Osteoblast (primary cell): ENCODE measurements at regions not wholly inside any gene's neighbourhood (a gene's known extent, or its start where the extent isn't known, plus 50 kb on each side); places are given as distances from the start of the nearest gene placed in this dataset.

Experiments used
- DNase-seq: peaks from one replicate; pipeline ENCODE4 v3.0.0; 2011; ENCODE audit warnings: low spot score, mixed read lengths; ENCODE audit not compliant: insufficient read length; ENCODE audit errors: missing footprints
- H2AFZ ChIP-seq: 2 replicates; pipeline ENCODE4 v1.6.0; 2011; ENCODE audit warnings: mild to moderate bottlenecking, low read length
- H3K27ac ChIP-seq: 2 replicates; pipeline ENCODE4 v1.5.1; 2011; ENCODE audit warnings: mild to moderate bottlenecking, low read depth, low read length, moderate library complexity
- H3K27me3 ChIP-seq: 2 replicates; pipeline ENCODE4 v1.6.0; 2012; ENCODE audit warnings: mild to moderate bottlenecking, control low read depth, inconsistent platforms, low read length, moderate library complexity; ENCODE audit not compliant: insufficient read depth
- H3K36me3 ChIP-seq: 2 replicates; pipeline ENCODE4 v1.5.1; 2011; ENCODE audit warnings: mild to moderate bottlenecking, low read length, control low read depth, moderate library complexity; ENCODE audit not compliant: insufficient read depth
- H3K4me1 ChIP-seq: 2 replicates; pipeline ENCODE4 v1.5.1; 2011; ENCODE audit warnings: mild to moderate bottlenecking, low read length, control low read depth, moderate library complexity; ENCODE audit not compliant: insufficient read depth
- H3K4me2 ChIP-seq: 2 replicates; pipeline ENCODE4 v1.6.0; 2011; ENCODE audit warnings: mild to moderate bottlenecking, low read length; ENCODE audit not compliant: insufficient read depth
- H3K4me3 ChIP-seq: fragments of 200-600 bp; sonication (generic); 3 replicates; pipeline ENCODE4 v1.5.1; 2012; ENCODE audit warnings: mild to moderate bottlenecking, low read length, inconsistent platforms; ENCODE audit not compliant: insufficient read depth
- H3K79me2 ChIP-seq: 2 replicates; pipeline ENCODE4 v1.6.0; 2012; ENCODE audit warnings: mild to moderate bottlenecking, low read length, control low read depth, inconsistent platforms; ENCODE audit not compliant: insufficient read depth
- H3K9me3 ChIP-seq: 2 replicates; pipeline ENCODE4 v1.5.1; 2011; ENCODE audit warnings: low read depth, low read length, control low read depth
- H4K20me1 ChIP-seq: 2 replicates; pipeline ENCODE4 v1.6.0; 2012; ENCODE audit warnings: mild to moderate bottlenecking, low read length, control low read depth; ENCODE audit not compliant: insufficient read depth
- TF ChIP-seq, protein P1 (sequence below): IDR thresholded peaks from 2 replicates; pipeline ENCODE4 v1.5.1; 2011; ENCODE audit warnings: mild to moderate bottlenecking, low read depth, low read length, moderate library complexity; ENCODE audit errors: extremely low read depth

DNA sequence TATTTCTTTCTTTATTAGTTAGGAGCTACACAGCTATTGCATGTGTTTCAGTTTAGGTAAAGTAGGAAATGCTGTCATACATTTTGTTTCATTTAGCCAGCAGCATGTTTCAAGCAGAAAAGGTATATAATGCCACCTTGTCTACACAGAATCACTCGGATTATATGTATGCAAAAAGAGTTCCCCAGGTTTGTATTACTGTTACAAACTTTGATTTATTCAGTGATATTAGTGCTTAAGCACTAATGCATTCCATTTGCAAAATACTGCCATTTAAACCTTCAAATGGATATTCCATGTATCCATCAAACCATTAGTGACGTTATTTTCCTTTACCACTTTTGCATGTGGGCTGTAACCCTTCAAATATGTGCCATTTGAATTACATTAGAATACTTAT lies 564.0 kb downstream of the RPL10L start:
- no peaks in the 10 kb centered on the region for H3K79me2 ChIP-seq
- no peak overlapping the region for H3K4me3 ChIP-seq
- TF ChIP-seq, protein P1, sequence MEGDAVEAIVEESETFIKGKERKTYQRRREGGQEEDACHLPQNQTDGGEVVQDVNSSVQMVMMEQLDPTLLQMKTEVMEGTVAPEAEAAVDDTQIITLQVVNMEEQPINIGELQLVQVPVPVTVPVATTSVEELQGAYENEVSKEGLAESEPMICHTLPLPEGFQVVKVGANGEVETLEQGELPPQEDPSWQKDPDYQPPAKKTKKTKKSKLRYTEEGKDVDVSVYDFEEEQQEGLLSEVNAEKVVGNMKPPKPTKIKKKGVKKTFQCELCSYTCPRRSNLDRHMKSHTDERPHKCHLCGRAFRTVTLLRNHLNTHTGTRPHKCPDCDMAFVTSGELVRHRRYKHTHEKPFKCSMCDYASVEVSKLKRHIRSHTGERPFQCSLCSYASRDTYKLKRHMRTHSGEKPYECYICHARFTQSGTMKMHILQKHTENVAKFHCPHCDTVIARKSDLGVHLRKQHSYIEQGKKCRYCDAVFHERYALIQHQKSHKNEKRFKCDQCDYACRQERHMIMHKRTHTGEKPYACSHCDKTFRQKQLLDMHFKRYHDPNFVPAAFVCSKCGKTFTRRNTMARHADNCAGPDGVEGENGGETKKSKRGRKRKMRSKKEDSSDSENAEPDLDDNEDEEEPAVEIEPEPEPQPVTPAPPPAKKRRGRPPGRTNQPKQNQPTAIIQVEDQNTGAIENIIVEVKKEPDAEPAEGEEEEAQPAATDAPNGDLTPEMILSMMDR, result no peak
- no peaks in the 10 kb centered on the region for H3K27me3 ChIP-seq
- no peaks in the 10 kb centered on the region for H3K36me3 ChIP-seq
- no peak overlapping the region for H3K27ac ChIP-seq
- H3K4me2 ChIP-seq, result no peak overlapping the region
- H3K4me1 ChIP-seq, result no peaks in the 10 kb centered on the region
- DNase-seq, result no peak
- no peaks in the 10 kb centered on the region for H4K20me1 ChIP-seq
- no peaks in the 10 kb centered on the region for H3K9me3 ChIP-seq
- H2AFZ ChIP-seq, result no peak overlapping the region

DNA sequence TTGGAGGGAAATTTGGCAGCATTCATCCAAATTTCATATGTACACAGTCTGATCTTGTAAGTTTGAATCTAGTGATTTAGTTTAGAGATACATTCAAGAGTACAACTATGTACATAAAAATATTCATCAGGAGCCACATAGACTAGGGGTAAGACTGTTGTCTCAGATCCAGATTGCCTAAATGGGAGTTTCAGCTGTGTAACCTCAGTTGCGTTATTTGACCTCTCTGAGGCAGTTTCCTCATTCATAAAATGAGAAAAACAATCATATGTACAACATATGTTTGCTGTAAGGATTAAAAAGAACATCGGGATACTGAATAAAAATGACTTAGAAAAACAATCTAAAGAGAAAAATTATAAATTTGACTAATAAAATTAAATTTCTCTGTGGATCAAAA lies 577.5 kb downstream of the RPL10L start:
- Histone ChIP-seq H2AFZ (no peak overlapping the region), H3K79me2 (no peaks in the 10 kb centered on the region), H3K36me3 (no peaks in the 10 kb centered on the region), H3K4me3 (no peak overlapping the region), H3K27ac (no peak overlapping the region), H3K27me3 (no peaks in the 10 kb centered on the region), H3K4me1 (no peaks in the 10 kb centered on the region), H4K20me1 (no peaks in the 10 kb centered on the region), H3K4me2 (no peak overlapping the region), H3K9me3 (no peaks in the 10 kb centered on the region)
- TF ChIP-seq, protein P1, result no peak
- no peak for DNase-seq

DNA sequence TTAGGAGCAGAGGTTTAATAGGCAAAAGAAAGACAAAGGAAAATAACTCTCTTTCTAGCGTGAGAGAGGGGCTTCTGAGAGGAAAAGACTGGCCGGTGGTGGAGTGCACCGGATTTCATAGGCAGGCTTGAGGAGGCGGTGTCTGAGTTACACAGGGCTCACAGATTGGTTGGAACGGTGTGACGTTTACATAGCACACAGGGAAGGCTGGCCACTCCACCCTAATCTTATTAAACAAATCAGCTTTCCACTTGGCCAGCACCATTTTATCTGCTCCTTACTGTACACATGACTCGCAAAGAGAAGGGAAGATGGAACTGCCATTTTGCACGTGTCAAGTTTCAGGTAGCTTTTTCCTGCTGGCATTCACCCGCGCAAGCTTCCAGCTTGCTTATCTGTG lies 587.7 kb downstream of the RPL10L start:
- H4K20me1 ChIP-seq, result no peaks in the 10 kb centered on the region
- no peak for DNase-seq
- H3K79me2 ChIP-seq, result no peaks in the 10 kb centered on the region
- H3K27ac ChIP-seq, result no peak overlapping the region
- no peak overlapping the region for H2AFZ ChIP-seq
- TF ChIP-seq, protein P1, result no peak
- H3K9me3 ChIP-seq, result no peaks in the 10 kb centered on the region
- H3K4me3 ChIP-seq, result no peak overlapping the region
- H3K4me2 ChIP-seq, result no peak overlapping the region
- no peaks in the 10 kb centered on the region for H3K4me1 ChIP-seq
- H3K27me3 ChIP-seq, result no peaks in the 10 kb centered on the region
- no peaks in the 10 kb centered on the region for H3K36me3 ChIP-seq

DNA sequence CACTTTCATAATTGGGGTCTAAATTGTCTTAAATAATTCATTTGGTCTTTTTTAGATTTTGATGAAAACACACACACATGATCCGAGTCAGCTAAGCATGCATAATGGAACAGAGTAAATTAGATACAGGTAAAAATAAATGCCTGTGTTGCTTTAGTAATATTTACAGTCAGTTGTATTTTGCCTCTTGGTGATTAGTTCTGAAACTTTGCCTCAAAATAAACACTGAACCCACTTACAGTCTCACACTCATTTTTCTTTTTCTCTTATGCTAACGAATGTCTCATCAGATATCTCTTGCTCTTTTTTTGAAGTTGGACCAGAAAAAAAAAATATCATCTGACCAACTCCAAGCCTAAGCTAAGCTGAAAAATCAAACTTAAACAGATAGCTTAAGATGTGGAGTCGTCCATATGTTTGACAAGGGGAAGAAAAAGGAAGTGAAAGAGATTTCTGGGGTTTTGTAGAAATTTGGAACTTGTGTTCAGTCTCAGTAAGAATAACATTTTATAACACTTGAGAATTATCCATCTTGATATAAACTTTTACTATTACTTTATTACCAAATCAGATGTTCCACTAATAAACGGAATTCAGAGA lies 592.5 kb downstream of the RPL10L start:
- no peak for DNase-seq
- Histone ChIP-seq H3K4me1 (no peaks in the 10 kb centered on the region), H3K27me3 (no peaks in the 10 kb centered on the region), H3K27ac (no peak overlapping the region), H3K9me3 (no peaks in the 10 kb centered on the region), H3K79me2 (no peaks in the 10 kb centered on the region), H2AFZ (no peak overlapping the region), H4K20me1 (no peaks in the 10 kb centered on the region), H3K4me2 (no peak overlapping the region), H3K36me3 (no peaks in the 10 kb centered on the region), H3K4me3 (no peak overlapping the region)
- TF ChIP-seq, protein P1, result no peak
